ENCODE measurements at regions not wholly inside any gene's neighbourhood (a gene's known extent, or its start where the extent isn't known, plus 50 kb on each side); places are given as distances from the start of the nearest gene placed in this dataset.

- no peak for DNase-seq
These were observed 232.1 kb downstream of the RBM43 start for GRCh38 chr2:151029406-151030157.

- no peak for DNase-seq
These were observed 232.9 kb downstream of the RBM43 start for GRCh38 chr2:151028691-151029176.

- DNase-seq: no peak
These were observed 234.5 kb downstream of the RBM43 start for GRCh38 chr2:151027151-151027550.

DNA sequence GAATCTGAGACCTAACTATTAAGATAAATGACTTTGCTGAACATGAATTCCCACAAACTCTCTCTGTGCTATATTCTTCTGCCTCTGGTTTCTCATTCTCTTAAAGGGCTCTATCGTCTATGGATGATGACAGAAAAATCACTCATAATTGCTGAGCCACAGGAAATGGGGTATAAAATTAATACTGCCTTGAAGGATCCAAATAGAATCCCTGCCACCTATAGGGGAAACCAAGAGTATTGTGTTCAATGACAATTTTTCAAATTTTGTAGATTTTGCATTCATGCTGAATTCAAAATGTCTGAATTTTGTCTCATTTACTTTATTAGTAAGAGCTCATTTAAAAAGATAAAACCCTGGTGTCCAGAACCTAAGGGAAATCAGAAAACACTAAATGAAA, 235.8 kb downstream of the RBM43 start:
- no peak for DNase-seq

- no peak for DNase-seq
These were observed 236.9 kb downstream of the RBM43 start for GRCh38 chr2:151024696-151025251.

DNA sequence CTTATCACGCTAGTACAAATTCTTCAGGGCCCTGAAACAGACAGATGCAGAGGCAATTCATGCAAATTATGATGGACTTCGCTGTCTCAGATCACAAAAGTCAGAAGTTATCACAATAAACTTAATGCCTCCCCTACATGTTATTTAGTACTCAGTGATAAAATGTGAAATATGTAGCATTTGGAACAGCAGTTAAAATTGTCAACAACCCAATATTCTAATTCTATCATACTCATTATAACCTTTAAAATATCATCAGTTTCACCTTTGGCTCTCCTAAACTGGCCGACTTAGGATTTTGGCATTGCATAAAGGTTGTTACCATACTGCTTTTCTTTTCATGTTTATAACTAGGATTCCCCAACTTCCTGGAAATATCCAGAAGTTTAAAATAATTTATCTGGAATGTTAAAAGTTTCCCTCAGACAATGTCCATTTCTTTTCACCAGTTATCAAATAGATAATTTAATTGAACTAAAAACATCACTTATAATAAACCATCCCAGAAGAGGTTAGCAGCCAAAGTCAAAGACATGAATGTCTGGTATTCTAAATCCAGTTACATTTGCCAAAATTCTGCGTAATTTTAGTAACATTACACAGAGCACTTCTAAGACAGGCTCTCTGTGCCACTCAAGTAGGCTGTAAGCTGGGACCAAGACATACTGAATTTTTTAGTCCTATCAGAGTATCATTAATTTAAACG, 239.8 kb downstream of the RBM43 start:
- no peak for DNase-seq

DNA sequence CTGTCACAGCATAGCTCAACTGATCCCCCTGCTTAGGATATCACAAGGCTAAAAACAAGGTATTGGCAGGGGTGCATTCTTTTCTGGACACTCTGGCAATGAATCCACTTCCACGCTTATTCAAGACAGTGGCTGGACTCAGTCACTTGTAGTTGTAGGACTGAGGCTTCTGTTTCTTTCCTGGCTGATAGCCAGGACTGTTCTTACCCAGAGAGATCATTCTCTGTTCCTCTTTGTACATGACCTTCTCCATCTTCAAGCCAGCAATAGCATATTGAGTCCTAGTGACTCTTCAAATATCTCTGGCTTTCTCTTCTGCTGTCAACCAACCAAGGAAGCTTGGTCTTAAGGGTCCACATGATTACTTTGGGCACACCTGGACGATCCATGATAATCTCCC, 241.3 kb downstream of the RBM43 start:
- no peak for DNase-seq

GRCh38 chr2:151009437-151010175, 252.1 kb downstream of the RBM43 start:
- DNase-seq: no peak

GRCh38 chr2:151007365-151007764, 254.3 kb downstream of the RBM43 start:
- no peak for DNase-seq

GRCh38 chr2:151002959-151003600, 258.6 kb downstream of the RBM43 start:
- DNase-seq: no peak

- no peak for DNase-seq
These were observed 263.8 kb downstream of the RBM43 start for GRCh38 chr2:150997702-150998440.

GRCh38 chr2:150997066-150997465, 264.6 kb downstream of the RBM43 start:
- no peak for DNase-seq

DNA sequence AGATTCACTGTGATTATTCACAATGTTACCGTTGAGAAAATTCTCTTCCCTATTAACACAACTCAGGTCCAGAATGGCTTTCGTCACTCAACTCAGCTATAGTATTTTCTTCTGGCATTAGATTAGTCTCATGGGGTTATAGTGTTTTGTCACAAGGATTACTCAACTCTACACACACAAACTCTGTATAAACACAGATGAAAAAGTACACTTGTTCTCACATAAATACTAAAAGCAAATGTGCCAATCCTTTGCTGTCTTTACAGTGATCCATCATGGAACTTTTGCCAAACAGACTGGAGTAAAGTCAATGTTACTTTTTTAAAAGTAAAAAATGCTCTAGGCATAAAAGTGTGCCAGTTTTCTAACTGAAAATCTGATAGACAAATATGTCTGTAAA, 267.6 kb downstream of the RBM43 start:
- no peak for DNase-seq

DNA sequence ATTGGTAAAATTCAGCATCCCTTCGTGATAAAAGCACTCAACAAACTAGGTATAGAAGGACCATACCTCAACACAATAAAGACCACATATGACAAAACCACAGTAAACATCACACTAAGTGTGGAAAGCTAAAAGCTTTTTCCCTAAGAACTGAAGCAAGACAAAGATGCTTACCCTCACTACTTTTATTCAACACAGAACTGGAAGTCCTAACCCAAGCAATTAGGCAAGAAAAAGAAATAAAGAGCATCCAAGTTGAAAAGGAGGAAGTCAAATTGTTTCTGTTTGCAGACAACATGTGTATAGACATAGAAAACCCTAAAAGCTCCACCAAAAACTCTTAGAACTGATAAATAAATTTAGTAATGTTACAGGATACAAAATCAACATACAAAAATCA, 271.7 kb downstream of the RBM43 start:
- no peak for DNase-seq

DNA sequence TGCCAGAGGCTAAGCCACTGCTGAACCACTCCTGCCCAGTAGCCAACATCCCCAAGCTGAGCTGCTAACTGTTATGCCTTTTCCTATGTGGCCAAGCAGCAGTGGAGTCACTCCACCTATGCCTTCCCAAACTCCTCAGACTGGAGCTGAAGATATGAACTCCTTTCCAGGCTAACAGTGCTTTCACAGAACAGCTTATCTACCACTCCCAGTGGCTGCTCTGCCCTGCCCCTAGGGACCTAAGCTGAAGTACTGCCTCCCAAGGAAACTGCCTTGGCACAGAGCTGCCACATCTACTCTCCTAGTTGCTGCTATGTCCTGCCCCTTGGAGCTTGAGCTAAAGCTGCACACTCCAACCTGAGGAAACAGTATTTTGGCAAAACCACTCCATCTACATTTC, 275.9 kb downstream of the RBM43 start:
- DNase-seq: no peak

- no peak for DNase-seq
These were observed 278.3 kb downstream of the RBM43 start for GRCh38 chr2:150983314-150983897.

GRCh38 chr2:150981826-150982225, 279.8 kb downstream of the RBM43 start:
- no peak for DNase-seq

GRCh38 chr2:150978053-150978452, 283.6 kb downstream of the RBM43 start:
- DNase-seq: no peak

DNA sequence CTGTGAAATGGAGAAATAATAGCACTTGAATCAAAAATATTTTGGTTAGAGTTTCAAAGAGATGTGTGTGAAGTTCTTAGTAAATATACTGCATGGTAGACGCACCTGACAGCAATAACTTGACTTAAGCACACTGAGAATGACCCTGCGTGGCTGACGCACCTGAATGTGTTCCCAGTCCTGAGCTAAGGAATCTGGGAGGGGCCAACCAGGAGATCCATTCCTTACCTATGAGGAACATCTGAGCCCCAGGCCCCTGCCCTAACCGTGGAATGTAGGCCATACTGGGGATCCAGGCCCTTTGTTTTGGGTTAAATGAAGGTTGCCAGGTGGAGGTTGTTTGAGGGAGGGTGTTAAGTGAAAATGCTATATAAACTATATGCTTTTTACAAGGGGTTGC, 284.4 kb downstream of the RBM43 start:
- no peak for DNase-seq

GRCh38 chr2:150976604-150977003, 285.1 kb downstream of the RBM43 start:
- no peak for DNase-seq

DNA sequence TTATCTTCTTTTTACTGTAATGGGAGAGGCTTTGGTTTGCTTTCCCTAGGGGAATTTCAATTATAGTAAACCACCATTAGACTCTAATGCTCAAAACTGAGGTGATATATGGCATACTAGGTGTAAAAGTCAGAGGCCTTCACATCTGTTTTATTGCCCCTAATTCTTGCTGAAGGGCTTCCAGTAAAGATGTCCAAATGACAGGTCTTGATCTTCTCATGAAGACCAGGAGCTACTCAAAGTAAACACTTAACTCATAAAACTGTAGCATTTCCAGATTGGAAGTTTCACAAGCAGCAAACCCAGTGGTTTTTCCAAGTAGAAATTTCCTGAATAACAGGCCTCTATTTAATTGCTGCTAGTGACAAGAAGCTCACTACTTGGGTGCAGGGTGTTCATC, 286.8 kb downstream of the RBM43 start:
- no peak for DNase-seq

DNA sequence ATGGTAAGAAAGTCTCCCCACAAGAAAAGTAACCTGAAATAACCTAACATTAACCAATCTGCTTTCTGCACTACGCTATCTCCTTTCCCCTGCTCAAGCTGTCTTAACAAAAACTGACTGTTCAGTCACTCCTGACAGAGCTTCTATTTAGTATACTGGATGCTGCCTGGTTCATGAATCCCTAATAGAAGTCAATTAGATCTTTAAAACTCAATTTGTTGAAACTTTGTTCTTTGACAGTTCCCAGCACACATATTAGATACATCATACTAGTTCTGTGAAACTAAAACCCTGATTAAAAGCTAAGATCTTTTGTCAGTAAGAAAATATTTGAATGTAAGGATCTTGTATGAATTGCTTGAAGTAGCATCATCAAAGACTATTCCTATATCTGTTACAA, 287.4 kb downstream of the RBM43 start:
- DNase-seq: no peak

Measured in DMS153 (cell line).